Colonic mucosa (tissue), 4 donors: ENCODE measurements at regions not wholly inside any gene's neighbourhood (a gene's known extent, or its start where the extent isn't known, plus 50 kb on each side); places are given as distances from the start of the nearest gene placed in this dataset.

Experiments
- DNase-seq: peaks from one replicate; pipeline ENCODE4 v3.0.0-alpha.2; 2020
- H3K27ac ChIP-seq: fragments of 200-600 bp; one replicate; pipeline ENCODE4 v1.8.0; 2021
- H3K27me3 ChIP-seq: fragments of 200-600 bp; one replicate; pipeline ENCODE4 v1.8.0; 2021
- H3K36me3 ChIP-seq: fragments of 200-600 bp; one replicate; pipeline ENCODE4 v1.8.0; 2021
- H3K4me1 ChIP-seq: fragments of 200-600 bp; one replicate; pipeline ENCODE4 v1.8.0; 2021; ENCODE audit warnings: mild to moderate bottlenecking
- H3K4me3 ChIP-seq: fragments of 200-600 bp; one replicate; pipeline ENCODE4 v1.8.0; 2021
- H3K9ac ChIP-seq, 2 donors: one replicate each; pipeline ENCODE4 v1.7.0; 2013; ENCODE audit warnings: control low read depth in 2 of 2, low read depth in 2 of 2, low read length in 2 of 2
- H3K9me3 ChIP-seq: fragments of 200-600 bp; one replicate; pipeline ENCODE4 v1.8.0; 2021
- CTCF ChIP-seq: fragments of 200-600 bp; IDR thresholded peaks from one replicate; pipeline ENCODE4 v1.8.0; 2022; ENCODE audit warnings: antibody characterized with exemption, mild to moderate bottlenecking
- intact Hi-C: fragments of 100-400 bp; cut with DNase I; formaldehyde crosslinking; loops from one replicate; pipeline ENCODE4 v1.14.1; 2022
- donor health status: healthy.
- donor health status: DM: no; HTN: no; CAD: no.
- donor health status: DM: no; HTN: no; CAD: no.

- H3K9ac ChIP-seq = no peak overlapping the region
- TF ChIP-seq CTCF = no peak
- no peaks in the 10 kb centered on the region for H3K9me3 ChIP-seq
- no peaks in the 10 kb centered on the region for H3K4me1 ChIP-seq
- no peaks in the 10 kb centered on the region for H3K36me3 ChIP-seq
- intact Hi-C loops = no loop called here
- H3K4me3 ChIP-seq = no peak overlapping the region
- no peak for DNase-seq
- H3K27me3 ChIP-seq = no peaks in the 10 kb centered on the region
- no peak overlapping the region for H3K27ac ChIP-seq
Measured at GRCh38 chr2:129375632-129376425, 603.6 kb upstream of the RAB6C start.

GRCh38 chr2:129376426-129377077 lies 602.9 kb upstream of the RAB6C start:
- no peak for DNase-seq
- no peaks in the 10 kb centered on the region for H3K27me3 ChIP-seq
- H3K36me3 ChIP-seq = no peaks in the 10 kb centered on the region
- no peak overlapping the region for H3K27ac ChIP-seq
- TF ChIP-seq CTCF = no peak
- no peaks in the 10 kb centered on the region for H3K4me1 ChIP-seq
- no peak overlapping the region for H3K9ac ChIP-seq
- intact Hi-C loops = no loop called here
- no peak overlapping the region for H3K4me3 ChIP-seq
- H3K9me3 ChIP-seq = no peaks in the 10 kb centered on the region

- intact Hi-C loops = no loop called here
- no peak overlapping the region for H3K4me3 ChIP-seq
- H3K27ac ChIP-seq = no peak overlapping the region
- no peaks in the 10 kb centered on the region for H3K36me3 ChIP-seq
- no peaks in the 10 kb centered on the region for H3K9me3 ChIP-seq
- H3K9ac ChIP-seq = no peak overlapping the region
- H3K27me3 ChIP-seq = no peaks in the 10 kb centered on the region
- no peak for TF ChIP-seq CTCF
- no peaks in the 10 kb centered on the region for H3K4me1 ChIP-seq
- no peak for DNase-seq
Measured at GRCh38 chr2:129377078-129377469, 602.4 kb upstream of the RAB6C start.

GRCh38 chr2:129378186-129378585 lies 601.3 kb upstream of the RAB6C start:
- Histone ChIP-seq H3K4me3 (no peak overlapping the region), H3K9ac (no peak overlapping the region), H3K36me3 (no peaks in the 10 kb centered on the region), H3K27me3 (no peaks in the 10 kb centered on the region), H3K9me3 (no peaks in the 10 kb centered on the region), H3K27ac (no peak overlapping the region), H3K4me1 (no peaks in the 10 kb centered on the region)
- TF ChIP-seq CTCF = no peak
- DNase-seq = no peak
- intact Hi-C loops = no loop called here

- H3K9ac ChIP-seq = no peak overlapping the region
- no peak overlapping the region for H3K27ac ChIP-seq
- intact Hi-C loops = no loop called here
- H3K4me3 ChIP-seq = no peak overlapping the region
- no peaks in the 10 kb centered on the region for H3K9me3 ChIP-seq
- no peak for DNase-seq
- no peak for TF ChIP-seq CTCF
- H3K27me3 ChIP-seq = no peaks in the 10 kb centered on the region
- H3K36me3 ChIP-seq = no peaks in the 10 kb centered on the region
- no peaks in the 10 kb centered on the region for H3K4me1 ChIP-seq
Measured at GRCh38 chr2:129379411-129379810, 600.1 kb upstream of the RAB6C start.
